ENCODE measurements at regions not wholly inside any gene's neighbourhood (a gene's known extent, or its start where the extent isn't known, plus 50 kb on each side); places are given as distances from the start of the nearest gene placed in this dataset.

- ChIA-PET CTCF (no interaction called here), POLR2A (no interaction called here)
- no peak for DNase-seq
- H3K27ac ChIP-seq (ENCODE audit: low read depth, low read length) = no peak overlapping the region
- H3K4me3 ChIP-seq (ENCODE audit: low read length) = no peak overlapping the region
- no peaks in the 10 kb centered on the region for H3K4me1 ChIP-seq (ENCODE audit: insufficient read depth, low read length)
- no peak overlapping the region for H3K27ac Mint-ChIP-seq
- H3K27me3 Mint-ChIP-seq = no peaks in the 10 kb centered on the region
- no peaks in the 10 kb centered on the region for H3K36me3 Mint-ChIP-seq
- peaks cover 13 to 14% (median 13%) of the 10 kb centered on the region in 3 donors for H3K4me1 Mint-ChIP-seq
- no peaks in the 10 kb centered on the region for H3K27me3 ChIP-seq (ENCODE audit: insufficient read depth, low read length, poor library complexity, severe bottlenecking)
- H3K9me3 ChIP-seq (ENCODE audit: low read length) = no peaks in the 10 kb centered on the region
- H3K9me3 Mint-ChIP-seq = no peaks in the 10 kb centered on the region
- H3K36me3 ChIP-seq (ENCODE audit: insufficient read depth, low read length) = no peaks in the 10 kb centered on the region
- no peak overlapping the region for H3K4me3 Mint-ChIP-seq
Observed at GRCh38 chr7:13826752-13827151, 162.7 kb downstream of the ETV1 start.

GRCh38 chr7:13827716-13828115 lies 161.8 kb downstream of the ETV1 start:
- Histone ChIP-seq H3K27me3 (ENCODE audit: insufficient read depth, low read length, poor library complexity, severe bottlenecking) (no peaks in the 10 kb centered on the region), H3K36me3 (ENCODE audit: insufficient read depth, low read length) (no peaks in the 10 kb centered on the region), H3K27ac (ENCODE audit: low read depth, low read length) (no peak overlapping the region), H3K9me3 (ENCODE audit: low read length) (no peaks in the 10 kb centered on the region), H3K4me1 (ENCODE audit: insufficient read depth, low read length) (no peaks in the 10 kb centered on the region), H3K4me3 (ENCODE audit: low read length) (no peak overlapping the region)
- Mint-ChIP-seq H3K4me3 (no peak overlapping the region), H3K4me1 (peaks cover 13 to 14% (median 13%) of the 10 kb centered on the region in 3 donors), H3K27ac (no peak overlapping the region), H3K9me3 (no peaks in the 10 kb centered on the region), H3K36me3 (no peaks in the 10 kb centered on the region), H3K27me3 (no peaks in the 10 kb centered on the region)
- ChIA-PET CTCF (no interaction called here), POLR2A (no interaction called here)
- DNase-seq = no peak

DNA sequence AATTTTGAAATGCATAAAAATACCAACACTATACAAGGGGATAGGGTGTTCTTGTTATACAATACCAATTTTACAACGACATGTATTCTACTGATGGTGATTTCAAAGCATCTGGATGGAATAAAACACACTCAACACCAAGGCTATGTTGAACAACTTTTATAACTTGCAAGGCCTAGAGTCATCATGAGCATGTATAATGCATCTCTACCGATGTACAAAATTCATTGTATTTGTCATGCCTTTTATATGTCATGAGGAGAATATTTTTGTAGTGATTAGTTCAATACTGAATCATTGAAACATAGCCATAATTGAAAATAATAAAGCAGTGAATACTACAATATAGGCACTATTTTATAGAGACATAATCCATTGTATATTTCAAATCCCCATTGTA lies 160.2 kb downstream of the ETV1 start:
- CTCF ChIA-PET = no interaction called here
- POLR2A ChIA-PET = no interaction called here

GRCh38 chr7:13829914-13830900 lies 159.3 kb downstream of the ETV1 start:
- POLR2A ChIA-PET = no interaction called here
- no peak for DNase-seq
- no peaks in the 10 kb centered on the region for H3K4me1 ChIP-seq (ENCODE audit: insufficient read depth, low read length)
- CTCF ChIA-PET = no interaction called here
- Mint-ChIP-seq H3K36me3 (no peaks in the 10 kb centered on the region), H3K27ac (peak overlapping the region in 2 of 8 donors; percentile 7 to 15), H3K27me3 (peaks cover 0 to 1% of the 10 kb centered on the region in 2 donors), H3K9me3 (no peaks in the 10 kb centered on the region), H3K4me3 (no peak overlapping the region), H3K4me1 (peaks cover 13 to 14% (median 13%) of the 10 kb centered on the region in 3 donors)
- no peak overlapping the region for H3K27ac ChIP-seq (ENCODE audit: low read depth, low read length)
- no peaks in the 10 kb centered on the region for H3K27me3 ChIP-seq (ENCODE audit: insufficient read depth, low read length, poor library complexity, severe bottlenecking)
- no peaks in the 10 kb centered on the region for H3K9me3 ChIP-seq (ENCODE audit: low read length)
- no peaks in the 10 kb centered on the region for H3K36me3 ChIP-seq (ENCODE audit: insufficient read depth, low read length)
- H3K4me3 ChIP-seq (ENCODE audit: low read length) = no peak overlapping the region

More for the DNA sequence above, 160.2 kb downstream of the ETV1 start:
- Histone ChIP-seq H3K36me3 (ENCODE audit: insufficient read depth, low read length) (no peaks in the 10 kb centered on the region), H3K27me3 (ENCODE audit: insufficient read depth, low read length, poor library complexity, severe bottlenecking) (no peaks in the 10 kb centered on the region), H3K9me3 (ENCODE audit: low read length) (no peaks in the 10 kb centered on the region), H3K27ac (ENCODE audit: low read depth, low read length) (no peak overlapping the region), H3K4me3 (ENCODE audit: low read length) (no peak overlapping the region), H3K4me1 (ENCODE audit: insufficient read depth, low read length) (no peaks in the 10 kb centered on the region)
- H3K4me1 Mint-ChIP-seq = peaks cover 13 to 14% (median 13%) of the 10 kb centered on the region in 3 donors
- DNase-seq = no peak
- H3K27ac Mint-ChIP-seq = no peak overlapping the region
- H3K9me3 Mint-ChIP-seq = no peaks in the 10 kb centered on the region
- H3K4me3 Mint-ChIP-seq = no peak overlapping the region
- no peaks in the 10 kb centered on the region for H3K27me3 Mint-ChIP-seq
- no peaks in the 10 kb centered on the region for H3K36me3 Mint-ChIP-seq

- H3K4me3 Mint-ChIP-seq = no peak overlapping the region
Observed at GRCh38 chr7:13832346-13832745, 157.1 kb downstream of the ETV1 start.

DNA sequence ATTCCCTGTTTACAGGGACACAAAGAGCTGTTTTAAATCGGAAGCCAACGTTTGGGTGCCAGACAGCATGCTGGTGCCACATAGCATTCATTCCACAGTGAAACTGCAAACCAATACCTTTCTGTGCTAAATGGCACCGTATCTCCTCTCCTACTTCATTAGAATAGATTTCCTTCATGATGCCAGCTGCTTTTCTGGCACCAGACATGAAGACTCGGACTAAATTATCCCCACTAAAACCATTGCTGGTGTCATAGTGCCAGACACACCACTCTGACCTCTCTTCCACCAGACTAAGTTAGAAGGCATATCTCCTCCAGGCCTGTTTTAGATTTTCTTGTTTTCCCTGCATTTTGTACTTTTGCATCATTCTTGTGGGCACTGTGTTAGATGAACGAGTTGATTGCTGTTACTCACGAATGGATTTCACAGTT lies 155.1 kb downstream of the ETV1 start:
- no peak overlapping the region for H3K4me3 ChIP-seq (ENCODE audit: low read length)
- H3K4me1 Mint-ChIP-seq = peaks cover 13 to 14% (median 13%) of the 10 kb centered on the region in 3 donors
- no peak overlapping the region for H3K27ac ChIP-seq (ENCODE audit: low read depth, low read length)
- H3K27me3 ChIP-seq (ENCODE audit: insufficient read depth, low read length, poor library complexity, severe bottlenecking) = no peaks in the 10 kb centered on the region
- H3K9me3 Mint-ChIP-seq = no peaks in the 10 kb centered on the region
- H3K4me1 ChIP-seq (ENCODE audit: insufficient read depth, low read length) = no peaks in the 10 kb centered on the region
- no peak overlapping the region for H3K27ac Mint-ChIP-seq
- no peaks in the 10 kb centered on the region for H3K9me3 ChIP-seq (ENCODE audit: low read length)
- H3K4me3 Mint-ChIP-seq = no peak overlapping the region
- ChIA-PET POLR2A (no interaction called here), CTCF (no interaction called here)
- DNase-seq = no peak
- H3K36me3 ChIP-seq (ENCODE audit: insufficient read depth, low read length) = no peaks in the 10 kb centered on the region
- H3K27me3 Mint-ChIP-seq = peaks cover 0 to 6% of the 10 kb centered on the region in 2 donors
- no peaks in the 10 kb centered on the region for H3K36me3 Mint-ChIP-seq

More at GRCh38 chr7:13832346-13832745, 157.1 kb downstream of the ETV1 start:
- no peaks in the 10 kb centered on the region for H3K36me3 Mint-ChIP-seq
- peaks cover 0 to 6% of the 10 kb centered on the region in 2 donors for H3K27me3 Mint-ChIP-seq
- Histone ChIP-seq H3K4me1 (ENCODE audit: insufficient read depth, low read length) (no peaks in the 10 kb centered on the region), H3K9me3 (ENCODE audit: low read length) (no peaks in the 10 kb centered on the region), H3K4me3 (ENCODE audit: low read length) (no peak overlapping the region), H3K27ac (ENCODE audit: low read depth, low read length) (no peak overlapping the region), H3K27me3 (ENCODE audit: insufficient read depth, low read length, poor library complexity, severe bottlenecking) (no peaks in the 10 kb centered on the region), H3K36me3 (ENCODE audit: insufficient read depth, low read length) (no peaks in the 10 kb centered on the region)
- DNase-seq = no peak
- H3K27ac Mint-ChIP-seq = no peak overlapping the region
- peaks cover 13 to 14% (median 13%) of the 10 kb centered on the region in 3 donors for H3K4me1 Mint-ChIP-seq
- CTCF ChIA-PET = no interaction called here
- POLR2A ChIA-PET = no interaction called here
- H3K9me3 Mint-ChIP-seq = no peaks in the 10 kb centered on the region

DNA sequence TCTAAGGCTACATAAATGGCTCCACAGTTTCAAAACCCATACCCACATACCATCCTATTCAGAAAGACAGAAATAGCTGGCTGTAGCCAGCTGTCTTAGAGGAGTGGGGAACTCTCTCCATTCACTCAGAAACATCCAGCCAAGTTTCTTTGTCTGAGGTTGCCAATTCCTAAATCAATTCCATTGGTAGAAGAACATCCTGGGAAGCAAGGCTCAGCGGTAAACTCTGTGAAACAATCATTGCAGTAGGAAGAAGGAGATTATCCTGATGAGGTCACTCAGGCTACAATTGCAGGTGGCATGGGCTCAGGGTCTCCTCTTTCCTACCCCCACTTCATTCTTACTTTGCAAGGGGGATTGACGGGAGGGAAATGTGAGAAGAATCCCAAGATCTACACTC lies 154.0 kb downstream of the ETV1 start:
- no peaks in the 10 kb centered on the region for H3K27me3 ChIP-seq (ENCODE audit: insufficient read depth, low read length, poor library complexity, severe bottlenecking)
- H3K36me3 Mint-ChIP-seq = no peaks in the 10 kb centered on the region
- peaks cover 0 to 6% of the 10 kb centered on the region in 2 donors for H3K27me3 Mint-ChIP-seq
- H3K4me1 ChIP-seq (ENCODE audit: insufficient read depth, low read length) = no peaks in the 10 kb centered on the region
- POLR2A ChIA-PET = no interaction called here
- no peaks in the 10 kb centered on the region for H3K9me3 Mint-ChIP-seq
- peaks cover 4 to 5% (median 5%) of the 10 kb centered on the region in 3 donors for H3K4me1 Mint-ChIP-seq
- no peaks in the 10 kb centered on the region for H3K9me3 ChIP-seq (ENCODE audit: low read length)
- H3K27ac ChIP-seq (ENCODE audit: low read depth, low read length) = no peak overlapping the region
- H3K36me3 ChIP-seq (ENCODE audit: insufficient read depth, low read length) = no peaks in the 10 kb centered on the region
- no peak overlapping the region for H3K4me3 ChIP-seq (ENCODE audit: low read length)
- no peak overlapping the region for H3K27ac Mint-ChIP-seq
- no peak for DNase-seq
- no peak overlapping the region for H3K4me3 Mint-ChIP-seq
- CTCF ChIA-PET = no interaction called here

DNA sequence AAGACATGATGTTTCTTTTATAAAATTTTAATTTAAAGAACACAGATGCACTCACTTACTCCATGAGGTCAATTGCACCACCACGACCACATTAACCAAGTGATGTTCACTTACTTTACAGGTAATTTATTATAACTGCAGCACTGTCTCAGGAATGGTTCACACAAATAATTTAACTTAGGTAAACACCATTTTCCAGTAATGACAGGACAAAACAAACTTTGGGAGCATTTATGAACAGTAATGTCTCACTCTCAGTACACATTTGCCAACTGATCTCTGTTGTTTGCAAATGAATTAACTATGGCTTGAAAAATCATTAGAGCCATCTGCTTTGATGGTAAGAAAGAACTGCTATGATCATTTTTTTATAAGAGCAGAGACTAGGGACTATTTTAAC lies 150.4 kb downstream of the ETV1 start:
- H3K36me3 Mint-ChIP-seq = peaks cover 0 to 4% (median 0%) of the 10 kb centered on the region in 3 donors
- H3K4me3 Mint-ChIP-seq = no peak overlapping the region
- CTCF ChIA-PET = no interaction called here
- Histone ChIP-seq H3K4me3 (ENCODE audit: low read length) (no peak overlapping the region), H3K36me3 (ENCODE audit: insufficient read depth, low read length) (no peaks in the 10 kb centered on the region), H3K27ac (ENCODE audit: low read depth, low read length) (no peak overlapping the region), H3K9me3 (ENCODE audit: low read length) (no peaks in the 10 kb centered on the region), H3K4me1 (ENCODE audit: insufficient read depth, low read length) (no peaks in the 10 kb centered on the region), H3K27me3 (ENCODE audit: insufficient read depth, low read length, poor library complexity, severe bottlenecking) (no peaks in the 10 kb centered on the region)
- POLR2A ChIA-PET = no interaction called here
- DNase-seq = no peak
- H3K4me1 Mint-ChIP-seq = no peaks in the 10 kb centered on the region
- no peak overlapping the region for H3K27ac Mint-ChIP-seq
- peaks cover 0 to 6% of the 10 kb centered on the region in 2 donors for H3K27me3 Mint-ChIP-seq
- no peaks in the 10 kb centered on the region for H3K9me3 Mint-ChIP-seq

All from CD8-positive, alpha-beta memory T cell (primary cell).